Right hindlimb (tissue), 1 donor: ENCODE measurements at regions not wholly inside any gene's neighbourhood (a gene's known extent, or its start where the extent isn't known, plus 50 kb on each side); places are given as distances from the start of the nearest gene placed in this dataset.
"Not testable (repeated sequence)": the region's sequence is repeated elsewhere in the genome, so short reads cannot be mapped to it uniquely, and the experiment has no call there.

ENCODE experiments used
- DNase-seq: peaks from one replicate; pipeline ENCODE4 v3.0.0-alpha.2; 2018

DNA sequence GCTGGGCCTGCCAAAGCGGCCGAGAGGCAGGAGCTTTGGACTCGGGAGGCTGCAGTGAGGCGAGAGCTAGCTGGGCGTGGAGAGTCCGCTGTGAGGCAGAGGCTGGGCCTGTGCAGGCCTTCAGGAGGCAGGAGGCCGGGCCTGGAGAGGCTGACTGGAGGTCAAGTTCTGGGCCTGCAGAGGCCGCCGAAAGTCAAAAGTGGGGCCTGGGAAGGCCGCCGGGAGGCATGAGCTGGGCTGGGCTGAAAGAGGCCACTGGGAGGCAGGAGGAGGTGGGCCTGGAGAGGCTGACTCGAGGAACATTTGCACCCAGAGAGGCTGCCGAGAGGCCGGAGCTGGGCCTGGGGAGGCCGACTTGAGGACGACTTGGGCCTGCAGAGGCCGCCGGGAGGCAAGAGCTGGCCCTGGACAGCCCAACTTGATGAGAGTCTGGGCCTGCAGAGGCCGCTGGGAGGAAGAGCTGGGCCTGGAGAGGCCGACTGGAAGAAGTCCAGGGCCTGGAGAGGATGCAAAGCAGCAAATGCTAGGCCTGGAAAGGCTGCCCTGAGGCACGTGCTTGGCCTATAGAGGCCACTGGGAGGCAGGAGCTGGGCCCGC lies 72.7 kb upstream of the COBL start:
- DNase-seq: not testable (repeated sequence)

DNA sequence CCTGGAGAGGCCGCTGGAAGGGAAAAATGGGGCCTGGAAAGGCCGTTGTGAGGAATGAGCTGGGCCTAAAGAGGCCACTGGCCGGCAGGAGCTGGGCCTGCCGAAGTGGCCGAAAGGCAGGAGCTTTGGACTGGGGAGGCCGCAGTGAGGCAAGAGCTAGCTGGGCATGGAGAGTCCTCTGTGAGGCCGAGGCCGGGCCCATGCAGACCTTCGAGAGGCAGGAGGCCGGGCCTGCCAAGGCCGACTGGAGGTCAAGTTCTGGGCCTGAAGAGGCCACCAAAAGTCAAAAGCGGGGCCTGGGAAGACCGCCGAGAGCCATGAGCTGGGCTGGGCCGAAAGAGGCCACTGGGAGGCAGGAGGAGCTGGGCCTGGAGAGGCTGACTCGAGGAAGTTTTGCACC lies 71.6 kb upstream of the COBL start:
- DNase-seq: not testable (repeated sequence)

DNA sequence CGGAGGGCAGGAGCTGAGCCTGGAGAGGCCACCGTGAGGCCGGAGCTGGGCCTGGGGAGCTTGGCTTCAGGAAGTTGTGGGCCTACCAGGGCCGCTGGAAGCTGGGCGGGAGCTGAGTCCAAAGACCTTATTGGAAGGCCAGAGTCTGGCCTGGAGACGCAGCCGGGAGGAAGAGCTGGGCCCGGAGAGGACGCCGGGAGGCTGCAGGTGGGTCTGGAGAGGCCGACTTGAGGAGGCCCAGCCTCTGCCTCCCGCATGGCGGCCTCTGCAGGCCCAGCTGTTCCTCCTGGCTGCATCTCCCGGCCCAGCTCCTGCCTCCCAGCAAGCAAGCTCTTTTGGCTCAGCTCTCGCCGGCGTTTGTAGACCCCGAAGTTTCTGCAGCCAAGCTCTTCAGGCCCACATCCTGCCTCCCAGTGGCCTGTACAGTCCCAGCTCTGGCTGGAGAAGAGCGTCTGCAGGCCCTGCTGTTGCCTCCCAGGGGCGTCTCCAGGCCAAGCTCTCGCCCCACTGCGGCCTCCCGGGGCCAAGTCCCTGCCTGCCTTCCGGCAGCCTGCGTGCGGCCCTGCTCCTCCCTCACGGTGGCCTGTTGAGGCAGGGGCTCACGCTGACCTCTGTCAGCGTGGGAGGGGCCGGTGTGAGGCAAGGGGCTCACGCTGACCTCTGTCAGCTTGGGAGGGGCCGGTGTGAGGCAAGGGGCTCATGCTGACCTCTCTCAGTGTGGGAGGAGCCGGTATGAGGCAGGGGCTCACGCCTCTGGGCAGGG lies 70.4 kb upstream of the COBL start:
- DNase-seq: not testable (repeated sequence)

DNA sequence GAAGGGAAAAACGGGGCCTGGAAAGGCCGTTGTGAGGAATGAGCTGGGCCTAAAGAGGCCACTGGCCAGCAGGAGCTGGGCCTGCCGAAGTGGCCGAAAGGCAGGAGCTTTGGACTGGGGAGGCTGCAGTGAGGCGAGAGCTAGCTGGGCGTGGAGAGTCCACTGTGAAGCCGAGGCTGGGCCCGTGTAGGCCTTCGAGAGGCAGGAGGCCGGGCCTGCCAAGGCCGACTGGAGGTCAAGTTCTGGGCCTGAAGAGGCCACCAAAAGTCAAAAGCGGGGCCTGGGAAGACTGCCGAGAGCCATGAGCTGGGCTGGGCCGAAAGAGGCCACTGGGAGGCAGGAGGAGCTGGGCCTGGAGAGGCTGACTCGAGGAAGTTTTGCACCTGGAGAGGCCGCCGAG lies 69.6 kb upstream of the COBL start:
- not testable (repeated sequence) for DNase-seq

DNA sequence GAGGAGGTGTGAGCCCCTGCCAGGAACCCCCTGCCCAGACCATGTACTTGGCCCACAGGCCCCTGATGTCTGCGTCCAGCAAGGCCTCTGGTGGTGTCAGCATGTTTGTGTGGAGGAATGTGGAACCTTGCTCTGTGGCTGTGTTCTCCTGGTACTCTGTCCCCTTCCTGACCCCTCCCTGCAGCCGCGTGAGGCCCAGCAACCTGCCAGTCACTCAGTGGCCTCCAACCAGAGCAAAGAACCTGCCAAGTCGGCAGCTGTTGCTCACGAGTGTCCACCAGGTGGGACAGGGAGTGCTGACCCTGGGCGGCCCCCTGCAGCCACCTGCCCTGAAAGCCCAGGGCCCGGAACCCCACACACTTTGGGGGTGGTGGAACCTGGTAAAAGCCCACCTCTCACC lies 65.6 kb upstream of the COBL start:
- DNase-seq: not testable (repeated sequence)

DNA sequence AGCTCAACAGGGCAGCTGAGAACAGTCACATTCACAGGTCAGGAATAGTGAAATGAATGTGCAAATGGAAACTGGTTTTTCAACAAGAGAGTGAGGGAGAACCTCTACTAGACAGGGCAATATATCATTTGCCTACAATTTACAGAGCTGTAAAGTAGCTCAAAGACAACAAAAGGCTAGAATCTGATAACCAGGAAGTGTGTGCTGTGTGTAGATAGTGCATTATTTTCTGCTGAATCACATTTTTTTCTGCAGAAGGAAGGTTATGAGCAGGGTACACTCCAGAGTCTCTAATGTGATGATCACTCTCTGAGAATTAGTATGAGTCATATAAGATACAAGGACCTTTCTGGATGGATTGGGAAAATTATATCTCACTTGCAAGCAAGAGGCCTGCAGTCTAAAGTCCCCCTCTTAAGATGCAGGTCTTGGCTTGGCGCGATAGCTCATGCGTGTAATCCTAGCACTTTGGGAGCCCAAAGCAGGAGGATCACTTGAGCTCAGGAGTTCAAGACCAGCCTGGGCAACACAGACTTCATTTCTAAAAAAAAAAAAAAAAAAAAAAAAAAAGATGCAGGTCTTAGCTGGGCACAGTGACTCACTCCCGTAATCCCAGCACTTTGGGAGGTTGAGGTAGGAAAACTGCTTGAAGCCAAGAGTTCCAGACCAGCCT lies 59.9 kb upstream of the COBL start:
- DNase-seq: no peak

DNA sequence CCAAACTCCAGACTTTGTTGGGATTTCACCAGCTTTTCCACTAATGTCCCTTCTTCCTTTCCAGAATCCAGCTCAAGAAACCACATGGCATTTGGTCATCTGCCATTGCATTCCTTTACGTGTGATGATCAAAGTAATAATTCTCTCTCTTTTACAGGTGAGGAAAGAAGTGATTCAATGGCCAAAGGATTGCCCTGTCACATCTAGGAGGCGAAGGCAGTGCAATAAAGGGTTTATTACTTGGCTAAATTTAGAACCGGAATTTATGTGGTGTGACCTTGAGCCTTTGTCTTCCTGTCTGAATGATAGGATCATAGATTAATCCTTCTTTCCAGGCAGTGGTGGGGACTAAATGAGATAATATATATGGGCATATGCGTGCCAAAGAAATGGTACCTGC lies 58.3 kb upstream of the COBL start:
- DNase-seq: no peak

DNA sequence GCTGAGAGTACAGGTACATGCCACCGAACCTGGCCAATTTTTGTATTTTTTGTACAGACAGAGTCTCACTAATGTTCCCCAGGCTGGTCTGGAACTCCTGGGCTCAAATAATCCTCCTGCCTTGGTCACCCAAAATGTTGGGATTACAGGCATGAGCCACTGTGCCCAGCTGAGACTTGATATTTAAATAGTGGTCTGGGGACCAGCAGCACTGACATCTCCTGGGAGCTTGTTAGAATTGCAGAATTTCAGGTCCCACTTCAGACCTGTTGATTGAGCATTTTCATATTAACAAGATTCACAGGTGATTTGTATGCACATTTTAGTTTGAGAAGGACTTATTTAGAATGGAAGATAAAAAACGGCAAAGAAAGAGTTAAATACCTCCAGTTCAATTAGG lies 57.0 kb upstream of the COBL start:
- not testable (repeated sequence) for DNase-seq

DNA sequence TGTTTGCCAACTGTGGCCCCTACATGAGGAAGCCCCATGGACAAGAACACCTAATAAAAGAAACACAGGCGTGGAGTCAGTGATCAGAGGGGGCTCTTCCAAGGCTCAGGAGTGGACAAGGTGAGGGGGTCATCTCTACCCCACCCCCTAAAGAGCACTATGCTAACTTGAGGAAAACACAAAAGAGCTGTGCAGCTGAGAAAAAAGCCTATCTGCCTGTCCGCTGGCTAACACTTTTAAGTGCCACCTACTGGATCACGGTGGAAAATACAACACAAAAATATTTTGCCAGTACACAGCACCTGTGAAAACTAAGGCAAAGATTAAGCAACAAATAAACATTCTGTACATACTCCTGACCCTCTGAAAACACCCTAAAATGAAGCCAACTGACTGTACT lies 53.1 kb upstream of the COBL start:
- DNase-seq: no peak

DNA sequence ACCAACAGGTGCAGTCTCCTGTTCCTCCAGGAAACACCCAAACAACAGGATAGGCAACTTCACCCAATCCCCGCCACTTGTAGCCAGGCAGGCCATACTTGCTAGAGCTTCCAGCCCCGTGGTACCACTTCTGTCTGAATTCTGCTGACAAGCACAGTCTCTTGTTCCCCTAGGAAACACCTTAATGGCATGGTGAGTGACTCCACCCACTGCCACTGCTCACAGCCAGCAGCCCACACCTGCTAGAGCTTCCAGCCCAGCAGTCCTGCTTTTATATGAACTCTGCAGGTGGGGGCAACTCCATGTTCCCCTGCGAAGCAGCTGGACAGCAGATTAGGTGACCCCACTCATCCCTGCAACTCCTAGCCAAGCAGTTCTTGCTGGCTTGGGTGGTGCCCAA lies 52.6 kb upstream of the COBL start:
- not testable (repeated sequence) for DNase-seq

DNA sequence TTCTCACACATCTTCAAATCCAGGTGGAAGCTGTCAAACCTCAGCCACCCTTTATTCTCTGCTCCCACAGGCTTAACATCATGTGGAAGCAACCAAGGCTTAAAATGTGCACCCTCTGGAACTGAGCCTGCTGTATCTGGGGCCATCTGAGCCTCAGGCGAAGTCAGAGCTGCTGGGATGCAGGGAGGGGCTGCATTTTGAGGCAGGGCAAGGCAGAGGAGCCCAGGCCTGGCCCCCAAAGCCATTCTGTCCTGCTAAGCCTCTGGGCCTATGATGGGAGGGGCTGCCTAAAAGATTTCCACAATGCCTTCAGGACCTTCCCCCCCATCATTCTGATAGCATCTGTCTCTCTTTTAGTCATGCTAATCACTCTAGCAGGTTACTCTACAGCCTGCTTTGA lies 51.7 kb upstream of the COBL start:
- DNase-seq: no peak

DNA sequence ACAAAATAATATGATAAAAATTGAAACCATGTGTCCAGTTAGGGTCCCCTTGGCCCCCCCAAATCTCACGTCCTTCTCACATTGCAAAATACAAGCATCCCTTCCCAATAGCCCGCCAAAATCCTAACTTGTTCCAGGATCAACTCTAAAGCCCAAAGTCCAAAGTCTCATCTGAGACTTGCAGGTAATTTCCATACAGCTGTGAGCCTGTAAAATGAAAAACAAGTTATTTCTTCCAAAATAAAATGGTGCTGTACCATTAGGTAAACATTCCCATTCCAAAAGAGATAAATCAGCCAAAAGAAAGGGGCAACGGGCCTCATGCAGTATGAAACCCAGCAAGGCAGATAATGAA lies 51.0 kb upstream of the COBL start:
- DNase-seq: no peak

DNA sequence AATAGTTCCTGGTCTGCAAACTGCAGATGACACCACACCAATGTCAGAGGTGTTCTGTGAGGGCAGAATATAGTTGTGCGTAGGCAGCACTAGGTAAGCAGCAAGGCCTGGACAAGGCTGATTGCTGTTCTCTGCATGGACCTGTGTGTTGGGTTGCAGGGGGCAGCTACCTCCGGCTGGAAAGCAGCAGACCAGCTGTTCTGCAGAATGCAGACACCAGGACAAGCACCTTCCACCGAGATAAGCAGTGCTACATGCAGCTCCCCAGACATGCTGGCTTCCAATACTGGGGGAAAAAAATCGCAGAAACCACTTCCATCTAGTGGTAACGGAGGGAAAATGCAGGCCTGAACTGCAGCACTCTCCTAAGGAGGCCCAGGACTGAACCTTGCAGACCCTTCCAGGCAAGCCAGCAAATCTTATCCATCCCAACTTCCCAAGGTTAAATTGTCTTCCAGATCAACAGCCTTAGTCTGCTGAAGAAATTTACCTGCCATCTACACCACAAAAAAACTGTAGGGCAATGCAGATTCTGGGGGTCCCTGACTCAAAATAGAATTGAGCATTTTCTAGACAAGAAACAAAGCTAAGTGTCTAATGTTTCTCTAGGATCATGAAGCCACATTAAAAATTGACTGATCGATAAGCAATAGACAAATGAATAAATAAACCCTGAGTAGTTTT lies 50.5 kb upstream of the COBL start:
- peak; percentile 31 for DNase-seq
